Coronary artery (tissue), 2 donors: ENCODE measurements at regions not wholly inside any gene's neighbourhood (a gene's known extent, or its start where the extent isn't known, plus 50 kb on each side); places are given as distances from the start of the nearest gene placed in this dataset.

Experiments
- DNase-seq: peaks from one replicate; pipeline ENCODE4 v3.0.0-alpha.2; 2017; ENCODE audit warnings: low spot score
- H3K27ac ChIP-seq, 2 donors: fragments of 200-600 bp; sonication (generic); one replicate each; pipeline ENCODE4 v1.5.1; 2016 to 2019
- H3K4me3 ChIP-seq: fragments of 200-600 bp; sonication (generic); 2 replicates; pipeline ENCODE4 v1.5.1; 2016; ENCODE audit warnings: mild to moderate bottlenecking, moderate library complexity
- TF ChIP-seq, protein P1 (sequence below): fragments of 200-600 bp; sonication (generic); IDR thresholded peaks from one replicate; pipeline ENCODE4 v1.5.1; 2019; ENCODE audit warnings: antibody characterized with exemption

DNA sequence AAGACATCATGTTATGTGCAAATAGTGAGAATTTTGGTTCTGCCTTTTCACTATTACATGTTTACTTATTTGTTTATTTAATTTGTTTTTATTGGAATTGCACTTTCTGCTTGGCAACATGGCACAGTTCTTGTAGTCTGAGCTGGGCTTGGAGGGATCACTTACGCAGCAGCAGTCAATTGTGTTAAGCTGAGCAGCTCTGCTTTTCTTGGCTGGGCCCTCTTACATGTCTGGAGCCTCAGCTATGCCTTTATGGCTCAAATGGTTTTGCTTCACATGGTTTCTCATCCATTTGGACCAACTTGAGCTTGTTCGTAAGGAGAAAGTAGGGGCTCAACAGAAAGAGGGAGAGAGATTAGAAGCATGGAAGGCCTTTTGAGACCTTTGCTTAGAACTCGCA, 327.5 kb upstream of the EPHA7 start:
- DNase-seq: no peak
- TF ChIP-seq, protein P1, sequence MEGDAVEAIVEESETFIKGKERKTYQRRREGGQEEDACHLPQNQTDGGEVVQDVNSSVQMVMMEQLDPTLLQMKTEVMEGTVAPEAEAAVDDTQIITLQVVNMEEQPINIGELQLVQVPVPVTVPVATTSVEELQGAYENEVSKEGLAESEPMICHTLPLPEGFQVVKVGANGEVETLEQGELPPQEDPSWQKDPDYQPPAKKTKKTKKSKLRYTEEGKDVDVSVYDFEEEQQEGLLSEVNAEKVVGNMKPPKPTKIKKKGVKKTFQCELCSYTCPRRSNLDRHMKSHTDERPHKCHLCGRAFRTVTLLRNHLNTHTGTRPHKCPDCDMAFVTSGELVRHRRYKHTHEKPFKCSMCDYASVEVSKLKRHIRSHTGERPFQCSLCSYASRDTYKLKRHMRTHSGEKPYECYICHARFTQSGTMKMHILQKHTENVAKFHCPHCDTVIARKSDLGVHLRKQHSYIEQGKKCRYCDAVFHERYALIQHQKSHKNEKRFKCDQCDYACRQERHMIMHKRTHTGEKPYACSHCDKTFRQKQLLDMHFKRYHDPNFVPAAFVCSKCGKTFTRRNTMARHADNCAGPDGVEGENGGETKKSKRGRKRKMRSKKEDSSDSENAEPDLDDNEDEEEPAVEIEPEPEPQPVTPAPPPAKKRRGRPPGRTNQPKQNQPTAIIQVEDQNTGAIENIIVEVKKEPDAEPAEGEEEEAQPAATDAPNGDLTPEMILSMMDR: no peak
- Histone ChIP-seq H3K27ac (no peak overlapping the region), H3K4me3 (no peak overlapping the region)

DNA sequence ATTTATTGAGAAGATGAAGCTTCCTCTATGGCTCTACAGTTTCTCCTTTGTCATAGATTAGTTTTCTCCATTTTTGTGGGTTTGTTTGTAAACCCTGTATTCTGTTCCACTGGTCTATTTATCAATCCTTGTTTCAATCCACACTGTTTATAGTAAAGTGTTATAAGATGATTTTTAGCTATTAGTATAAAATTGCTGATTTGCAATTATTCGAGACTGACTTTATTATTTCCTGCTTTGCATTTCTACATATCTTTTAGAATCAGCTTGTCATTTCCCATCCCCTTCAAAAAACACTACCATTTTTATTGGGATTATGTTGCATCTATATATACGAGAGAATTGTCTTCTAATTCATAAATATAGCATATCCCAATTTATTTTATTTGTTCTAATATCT, 325.9 kb upstream of the EPHA7 start:
- H3K27ac ChIP-seq: no peak overlapping the region
- no peak for DNase-seq
- TF ChIP-seq, protein P1: no peak
- no peak overlapping the region for H3K4me3 ChIP-seq

DNA sequence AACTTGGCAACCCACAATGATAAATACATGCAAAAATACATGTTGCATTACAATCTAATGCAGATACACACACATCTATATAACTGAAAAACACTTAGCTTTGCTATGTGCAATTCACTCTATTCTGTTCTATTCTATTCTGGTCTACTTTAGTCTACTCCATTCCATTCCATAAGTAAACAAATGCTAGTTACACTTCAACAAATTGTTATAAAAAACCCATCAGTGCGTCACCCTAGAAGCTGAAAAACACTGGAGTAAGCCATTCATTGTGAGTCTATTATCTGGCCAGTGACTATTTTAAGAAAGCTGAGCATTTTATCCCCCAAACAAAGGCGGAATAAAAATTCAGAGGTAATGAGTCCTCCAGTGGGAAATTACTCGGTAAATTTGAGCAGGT, 315.7 kb upstream of the EPHA7 start:
- DNase-seq: no peak
- no peak overlapping the region for H3K27ac ChIP-seq
- H3K4me3 ChIP-seq: no peak overlapping the region
- TF ChIP-seq, protein P1: no peak

DNA sequence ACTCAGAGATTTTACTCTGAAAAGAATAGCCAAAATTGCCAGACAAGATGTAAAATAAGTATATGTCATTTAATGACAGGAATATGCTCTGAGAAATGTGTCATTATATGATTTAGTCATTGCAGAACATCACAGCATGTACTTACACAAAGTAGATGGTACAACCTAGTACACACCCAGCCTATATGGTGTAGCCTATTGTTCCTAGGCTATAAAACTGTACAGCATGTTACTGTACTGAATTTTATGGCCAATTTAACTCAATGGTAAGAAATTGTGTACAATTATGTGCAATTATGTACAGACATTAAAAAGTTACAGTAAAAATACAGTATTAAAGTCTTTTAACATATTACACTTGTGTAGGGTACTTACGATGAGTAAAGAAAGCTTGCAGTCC, 311.9 kb upstream of the EPHA7 start:
- TF ChIP-seq, protein P1: no peak
- Histone ChIP-seq H3K27ac (no peak overlapping the region), H3K4me3 (no peak overlapping the region)
- DNase-seq: no peak

DNA sequence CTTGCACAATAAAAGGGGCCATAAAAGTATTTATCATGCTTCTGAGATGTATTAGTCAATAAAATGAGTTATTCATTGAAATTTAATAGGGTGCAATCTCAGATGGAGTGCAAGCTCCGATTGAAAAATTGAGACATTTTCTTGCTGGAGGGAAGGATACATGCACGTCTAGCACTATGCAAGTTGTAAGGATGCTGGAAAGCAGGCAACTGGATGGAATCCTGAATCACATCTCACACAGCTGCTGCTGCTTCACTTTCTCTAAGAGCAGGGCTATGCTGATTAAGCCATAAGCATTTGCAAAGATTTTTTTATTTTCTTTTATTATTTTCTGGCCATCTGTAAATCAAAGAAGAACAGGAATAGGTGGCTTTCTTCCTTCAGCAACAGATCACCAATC, 308.8 kb upstream of the EPHA7 start:
- TF ChIP-seq, protein P1: no peak
- DNase-seq: no peak
- Histone ChIP-seq H3K4me3 (no peak overlapping the region), H3K27ac (no peak overlapping the region)

DNA sequence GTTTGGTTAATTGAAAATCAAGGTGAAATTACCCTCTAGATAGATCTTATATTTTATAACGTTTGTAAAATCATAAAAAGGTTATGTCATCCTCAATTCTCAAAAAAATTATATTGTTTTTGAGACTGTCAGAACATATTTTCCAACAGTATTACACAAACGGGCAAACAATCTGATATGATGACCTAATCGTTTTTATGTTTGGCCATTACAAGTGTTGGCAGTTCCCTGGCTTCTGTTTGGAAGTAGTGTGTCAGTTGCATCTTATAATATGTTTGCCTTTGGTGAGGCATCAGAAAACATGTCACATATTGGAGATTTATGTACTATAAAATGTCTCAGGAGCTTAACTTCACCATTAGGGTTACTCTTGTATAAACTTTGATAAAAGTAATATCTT, 308.1 kb upstream of the EPHA7 start:
- no peak for DNase-seq
- TF ChIP-seq, protein P1: no peak
- Histone ChIP-seq H3K27ac (no peak overlapping the region), H3K4me3 (no peak overlapping the region)

DNA sequence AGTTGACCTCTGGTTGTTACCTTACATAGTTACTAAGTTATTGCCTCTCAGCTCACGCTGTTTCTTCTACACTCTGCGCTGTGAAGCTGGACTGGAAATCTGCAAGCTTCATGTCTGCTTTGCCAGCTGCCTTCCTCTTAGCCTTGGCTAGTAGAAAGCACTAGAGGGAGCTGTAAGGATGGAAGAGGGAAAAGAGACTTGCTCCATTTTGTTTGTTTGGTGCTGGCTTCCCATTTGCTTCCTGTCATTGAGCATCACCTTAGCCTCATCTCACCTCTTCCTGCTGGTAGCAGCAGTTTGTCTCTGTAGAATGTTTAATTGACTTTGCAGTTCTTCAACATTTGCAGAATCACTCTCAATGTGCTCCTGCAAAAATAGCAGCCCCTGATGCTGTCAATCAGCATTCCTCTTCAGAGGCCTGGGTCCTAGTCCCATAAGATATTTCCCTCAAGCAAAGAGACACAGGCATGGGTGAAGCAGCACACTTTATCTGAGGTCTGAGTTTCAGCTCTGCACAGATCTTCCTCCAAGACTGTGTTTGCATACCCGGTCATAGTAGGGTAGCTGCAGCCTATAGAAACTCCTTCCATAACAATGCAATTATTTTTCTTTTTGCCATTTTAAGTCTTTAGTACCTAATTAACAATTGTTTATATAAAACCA, 302.2 kb upstream of the EPHA7 start:
- Histone ChIP-seq H3K4me3 (no peak overlapping the region), H3K27ac (no peak overlapping the region)
- DNase-seq: no peak
- TF ChIP-seq, protein P1: no peak
